ENCODE measurements at regions not wholly inside any gene's neighbourhood (a gene's known extent, or its start where the extent isn't known, plus 50 kb on each side); places are given as distances from the start of the nearest gene placed in this dataset.

DNA sequence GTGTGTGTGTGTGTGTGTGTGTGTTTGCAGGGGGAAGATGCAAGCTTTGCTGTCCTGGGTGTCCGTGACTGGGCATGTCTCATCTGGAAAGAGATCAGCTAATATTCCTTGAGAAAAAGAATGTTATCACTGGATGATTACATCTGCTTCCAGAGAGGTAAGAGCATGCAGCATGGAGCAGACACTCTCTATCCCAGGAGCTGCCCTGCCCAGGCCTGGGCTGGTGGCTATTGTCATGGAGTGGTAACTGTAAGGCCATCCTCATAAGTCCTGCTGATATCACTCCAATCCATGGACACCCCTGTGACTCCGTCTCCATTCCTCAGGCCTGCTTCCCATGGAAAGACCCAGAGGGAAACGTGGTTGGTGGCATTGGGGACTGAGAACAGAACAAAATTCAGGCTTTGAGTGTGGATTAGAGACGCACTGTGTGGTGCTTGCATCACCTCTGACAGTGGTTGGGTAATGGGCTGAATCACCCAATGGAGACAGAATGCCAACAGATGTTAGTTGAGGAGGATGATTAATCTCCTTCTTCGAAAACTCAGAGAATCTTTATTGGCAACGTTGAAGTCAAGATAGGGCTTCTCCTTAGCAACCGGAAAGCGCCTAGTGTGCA lies 52.0 kb upstream of the KCNIP1 start (continued):
- no peak for TF ChIP-seq E2F6 (IDR thresholded peaks at IDR 0.05)
- TF ChIP-seq TEAD4 (IDR thresholded peaks at IDR 0.05; ENCODE audit: low read depth, low read length): no peak
- TF ChIP-seq TAF7 (optimal IDR thresholded peaks at IDR 0.05; ENCODE audit: borderline replicate concordance, low read depth, low read length): no peak

Measured in H1 (cell line).